SU-DHL-6 (cell line): ENCODE measurements at regions not wholly inside any gene's neighbourhood (a gene's known extent, or its start where the extent isn't known, plus 50 kb on each side); places are given as distances from the start of the nearest gene placed in this dataset.

Experiments used
- CTCF ChIP-seq: fragments of 200-600 bp; sonication (generic); IDR thresholded peaks from one replicate; pipeline ENCODE4 v1.5.1; 2017; ENCODE audit warnings: antibody characterized with exemption, mild to moderate bottlenecking, low read length, moderate library complexity; ENCODE audit not compliant: insufficient read depth, poor library complexity, severe bottlenecking
- EZH2phosphoT487 ChIP-seq: fragments of 200-600 bp; sonication (generic), shearing (Covaris generic); conservative IDR thresholded peaks from 2 replicates; pipeline ENCODE4 v1.6.1; 2018; ENCODE audit warnings: mild to moderate bottlenecking, antibody characterized with exemption, low read length, moderate library complexity, mixed read lengths

GRCh38 chr4:116561768-116562167 is 523.6 kb downstream of the TRAM1L1 start:
- no peak for TF ChIP-seq EZH2phosphoT487
- no peak for TF ChIP-seq CTCF
